T-helper 2 cell treated with Interferon-gamma antibody and Interleukin-4, amounts not matched to agents 100 ng/mL and 5 ng/mL, for 36 hours (primary cell): ENCODE measurements at regions not wholly inside any gene's neighbourhood (a gene's known extent, or its start where the extent isn't known, plus 50 kb on each side); places are given as distances from the start of the nearest gene placed in this dataset.

ENCODE experiments used
- intact Hi-C: fragments of 100-400 bp; cut with micrococcal nuclease; formaldehyde crosslinking; loops from one replicate; pipeline ENCODE4 v1.15.1; 2023

DNA sequence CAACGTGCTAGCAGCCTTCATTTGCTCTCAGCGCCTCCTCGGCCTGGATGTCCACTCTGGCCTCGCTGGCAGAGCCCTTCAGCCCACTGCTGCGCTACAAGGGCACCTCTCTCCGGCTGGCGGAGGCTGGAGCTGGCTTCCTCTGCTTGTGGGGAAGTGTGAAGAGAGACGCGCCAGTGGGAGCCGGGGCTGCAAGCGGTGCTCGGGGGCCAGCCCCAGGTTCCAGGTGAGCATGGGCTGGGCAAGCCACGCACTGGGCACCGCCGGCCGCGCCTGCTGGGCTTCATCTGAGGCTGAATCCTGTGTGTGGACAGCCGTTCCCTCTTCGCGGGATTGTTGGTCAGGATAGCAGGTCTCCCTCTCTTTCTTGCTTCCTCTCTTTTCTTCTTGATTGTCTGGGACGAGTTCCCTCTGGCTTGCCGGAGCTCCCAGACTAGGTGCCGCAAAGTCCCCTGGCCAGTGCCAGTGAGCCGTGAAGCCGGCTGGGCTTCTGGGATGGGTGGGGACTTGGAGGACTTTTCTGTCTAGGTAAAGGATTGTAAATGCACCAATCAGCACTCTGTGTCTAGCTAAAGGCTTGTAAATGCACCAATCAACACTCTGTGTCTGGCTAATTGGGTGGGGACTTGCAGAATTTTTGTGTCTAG lies 165.0 kb downstream of the HEPH start:
- intact Hi-C loops: no loop called here

GRCh38 chrX:66360894-66361293 lies 196.8 kb downstream of the HEPH start:
- intact Hi-C loops: no loop called here

DNA sequence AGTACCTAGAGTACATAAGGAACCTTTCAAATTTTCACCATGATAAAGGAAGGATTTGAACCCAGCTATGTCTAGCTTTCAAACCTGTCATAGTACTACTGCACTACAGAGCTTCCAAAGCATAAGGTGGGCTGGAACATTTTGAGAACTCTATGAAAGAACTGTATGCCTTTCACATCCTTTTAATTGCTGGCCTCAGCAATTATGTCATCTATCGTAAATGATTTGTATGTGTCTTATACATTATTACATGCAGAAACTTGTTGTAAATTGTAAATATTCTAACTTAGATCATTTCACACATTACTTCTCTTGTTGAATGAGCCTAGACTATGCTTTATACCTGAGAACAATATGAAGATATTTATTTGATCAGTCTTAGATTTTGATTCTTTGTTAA lies 220.7 kb downstream of the HEPH start:
- intact Hi-C loops: no loop called here

GRCh38 chrX:66399273-66399672 lies 235.2 kb downstream of the HEPH start:
- intact Hi-C loops: no loop called here

DNA sequence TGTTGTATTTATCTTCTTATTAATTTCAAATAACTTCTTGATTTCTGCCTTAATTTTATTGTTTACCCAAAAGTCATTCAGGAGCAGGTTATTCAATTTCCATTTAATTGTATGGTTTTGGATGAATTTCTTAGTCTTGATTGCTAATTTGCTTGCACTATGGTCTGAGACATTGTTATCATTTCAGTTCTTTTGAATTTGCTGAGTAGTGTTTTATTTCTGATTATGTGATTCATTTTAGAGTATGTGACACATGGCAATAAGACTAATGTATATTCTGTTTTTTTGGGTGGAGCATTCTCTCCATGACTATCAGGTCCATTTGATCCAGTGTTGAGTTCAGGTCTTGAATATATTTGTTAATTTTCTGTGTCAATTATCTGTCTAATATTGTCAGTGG lies 236.7 kb downstream of the EDA2R start:
- intact Hi-C loops: no loop called here

DNA sequence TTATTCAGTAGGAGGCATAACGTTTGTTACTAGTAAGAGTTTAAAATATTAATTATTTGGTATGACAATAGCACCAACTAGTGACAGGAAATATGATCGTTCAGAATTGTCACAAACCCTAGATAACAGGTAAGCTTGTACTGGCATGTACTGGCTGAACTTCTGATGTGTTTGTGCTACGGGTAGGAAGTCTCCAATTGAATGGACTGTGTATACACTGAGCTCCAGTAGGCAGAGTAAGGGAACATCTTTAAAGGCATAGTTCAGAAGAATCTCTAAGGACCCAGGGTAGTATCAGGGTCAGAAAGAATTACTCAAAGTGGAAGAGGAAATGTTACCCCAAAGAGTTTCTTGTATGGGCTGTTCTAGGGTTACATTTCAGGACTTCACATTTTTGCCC lies 230.4 kb downstream of the EDA2R start:
- intact Hi-C loops: loop anchor here (5.0 kb wide), 1 partner anchor 206 kb away; no protein-coding TSS in a partner anchor

DNA sequence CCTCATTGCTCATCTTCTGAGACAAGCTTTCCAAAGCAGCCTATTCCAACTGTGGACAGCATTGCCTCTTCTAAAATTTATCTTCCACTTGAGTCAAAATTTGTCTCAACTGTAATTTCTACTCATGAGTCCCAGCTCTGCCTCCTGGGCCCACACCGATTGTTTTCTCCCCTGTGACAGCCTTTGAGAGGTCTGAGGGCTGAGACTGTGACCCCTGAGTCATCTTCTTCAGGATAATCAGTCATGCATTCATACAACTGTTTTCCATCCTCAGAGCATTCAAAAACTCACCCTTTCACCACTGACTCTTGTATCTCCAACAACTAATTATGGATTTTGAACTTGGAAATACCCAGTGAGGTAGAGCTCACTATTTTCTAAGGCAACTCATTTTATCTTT lies 228.1 kb downstream of the EDA2R start:
- intact Hi-C loops: loop anchor here (10.0 kb wide), 1 partner anchor 314 kb away; no protein-coding TSS in a partner anchor
